ENCODE measurements at regions not wholly inside any gene's neighbourhood (a gene's known extent, or its start where the extent isn't known, plus 50 kb on each side); places are given as distances from the start of the nearest gene placed in this dataset.

GRCh38 chr10:52376694-52377354 lies 62.7 kb downstream of the DKK1 start:
- no peak for TF ChIP-seq CTCF (IDR thresholded peaks at IDR 0.05)
- no peak for TF ChIP-seq POLR2AphosphoS5 (IDR thresholded peaks at IDR 0.05)

All from upper lobe of left lung (tissue), 4 donors.